ENCODE measurements at regions not wholly inside any gene's neighbourhood (a gene's known extent, or its start where the extent isn't known, plus 50 kb on each side); places are given as distances from the start of the nearest gene placed in this dataset.

GRCh38 chr11:71137376-71137775, 115.0 kb downstream of the SHANK2 start:
- Histone ChIP-seq H3K27me3 (ENCODE audit: insufficient read depth, low read depth, severe bottlenecking) (no peaks in the 10 kb centered on the region), H3K9me3 (ENCODE audit: severe bottlenecking) (peaks cover 2% of the 10 kb centered on the region), H3K4me3 (ENCODE audit: low read depth, low read length) (no peak overlapping the region), H3K36me3 (no peaks in the 10 kb centered on the region), H3K27ac (no peak overlapping the region)
- TF ChIP-seq CTCF (IDR thresholded peaks at IDR 0.05; ENCODE audit: low read depth, low read length): no peak
- DNase-seq: no peak

GRCh38 chr11:71136095-71136845, 116.1 kb downstream of the SHANK2 start:
- Histone ChIP-seq H3K27me3 (ENCODE audit: insufficient read depth, low read depth, severe bottlenecking) (no peaks in the 10 kb centered on the region), H3K27ac (no peak overlapping the region)
- TF ChIP-seq CTCF (IDR thresholded peaks at IDR 0.05; ENCODE audit: low read depth, low read length): no peak

GRCh38 chr11:71135112-71135511, 117.3 kb downstream of the SHANK2 start:
- no peak overlapping the region for H3K4me3 ChIP-seq (ENCODE audit: low read depth, low read length)
- H3K27me3 ChIP-seq (ENCODE audit: insufficient read depth, low read depth, severe bottlenecking): no peaks in the 10 kb centered on the region
- no peak for DNase-seq
- peaks cover 2% of the 10 kb centered on the region for H3K9me3 ChIP-seq (ENCODE audit: severe bottlenecking)
- H3K36me3 ChIP-seq: no peaks in the 10 kb centered on the region
- TF ChIP-seq CTCF (IDR thresholded peaks at IDR 0.05; ENCODE audit: low read depth, low read length): no peak
- no peak overlapping the region for H3K27ac ChIP-seq

More at GRCh38 chr11:71136095-71136845, 116.1 kb downstream of the SHANK2 start:
- Histone ChIP-seq H3K4me3 (ENCODE audit: low read depth, low read length) (no peak overlapping the region), H3K9me3 (ENCODE audit: severe bottlenecking) (peaks cover 2% of the 10 kb centered on the region), H3K36me3 (no peaks in the 10 kb centered on the region)
- DNase-seq: no peak

GRCh38 chr11:71133946-71134345, 118.4 kb downstream of the SHANK2 start:
- H3K27ac ChIP-seq: no peak overlapping the region
- H3K27me3 ChIP-seq (ENCODE audit: insufficient read depth, low read depth, severe bottlenecking): no peaks in the 10 kb centered on the region

GRCh38 chr11:71131861-71132260, 120.5 kb downstream of the SHANK2 start:
- peak overlapping the region; percentile 20 for H3K4me3 ChIP-seq (ENCODE audit: low read depth, low read length)
- H3K27ac ChIP-seq: peak overlapping the region; percentile 77
- H3K27me3 ChIP-seq (ENCODE audit: insufficient read depth, low read depth, severe bottlenecking): no peaks in the 10 kb centered on the region
- H3K9me3 ChIP-seq (ENCODE audit: severe bottlenecking): peaks cover 2% of the 10 kb centered on the region
- no peak for TF ChIP-seq CTCF (IDR thresholded peaks at IDR 0.05; ENCODE audit: low read depth, low read length)
- peak; percentile 96 for DNase-seq
- H3K36me3 ChIP-seq: no peaks in the 10 kb centered on the region

More at GRCh38 chr11:71133946-71134345, 118.4 kb downstream of the SHANK2 start:
- DNase-seq: no peak
- Histone ChIP-seq H3K4me3 (ENCODE audit: low read depth, low read length) (no peak overlapping the region), H3K36me3 (no peaks in the 10 kb centered on the region), H3K9me3 (ENCODE audit: severe bottlenecking) (peaks cover 2% of the 10 kb centered on the region)
- no peak for TF ChIP-seq CTCF (IDR thresholded peaks at IDR 0.05; ENCODE audit: low read depth, low read length)

- H3K4me3 ChIP-seq (ENCODE audit: low read depth, low read length): no peak overlapping the region
- no peak for DNase-seq
- no peaks in the 10 kb centered on the region for H3K36me3 ChIP-seq
- no peak for TF ChIP-seq CTCF (IDR thresholded peaks at IDR 0.05; ENCODE audit: low read depth, low read length)
- H3K9me3 ChIP-seq (ENCODE audit: severe bottlenecking): no peaks in the 10 kb centered on the region
- no peaks in the 10 kb centered on the region for H3K27me3 ChIP-seq (ENCODE audit: insufficient read depth, low read depth, severe bottlenecking)
- no peak overlapping the region for H3K27ac ChIP-seq
These were observed 122.3 kb downstream of the SHANK2 start for GRCh38 chr11:71130106-71130505.
